VCaP (cell line): ENCODE measurements at regions not wholly inside any gene's neighbourhood (a gene's known extent, or its start where the extent isn't known, plus 50 kb on each side); places are given as distances from the start of the nearest gene placed in this dataset.

Experiments
- H3K27ac ChIP-seq: fragments of 450-650 bp; 2 replicates; pipeline ENCODE4 v1.5.1; 2017
- TF ChIP-seq, protein P1 (sequence below): fragments of 450-650 bp; conservative IDR thresholded peaks from 2 replicates; pipeline ENCODE4 v1.5.1; 2017; ENCODE audit warnings: mild to moderate bottlenecking, moderate library complexity

DNA sequence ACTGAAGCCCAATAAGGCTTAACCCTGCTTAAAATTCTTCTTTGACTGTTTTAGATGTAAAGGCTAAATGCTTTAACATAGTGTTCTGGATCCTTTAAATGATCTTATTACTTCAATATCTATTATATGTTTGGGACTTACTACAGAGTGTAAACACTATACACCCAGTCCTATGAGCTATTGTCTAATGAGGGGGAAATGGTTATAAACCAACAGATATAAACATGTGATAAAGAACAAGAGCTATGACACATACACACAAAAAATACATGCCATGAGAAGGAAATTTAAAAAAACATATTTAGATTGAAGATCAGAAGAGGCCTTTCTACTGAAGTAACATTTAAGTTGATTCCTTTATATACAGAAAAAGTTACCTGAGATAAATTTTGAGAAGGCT is 505.1 kb downstream of the FOXG1 start:
- TF ChIP-seq, protein P1, sequence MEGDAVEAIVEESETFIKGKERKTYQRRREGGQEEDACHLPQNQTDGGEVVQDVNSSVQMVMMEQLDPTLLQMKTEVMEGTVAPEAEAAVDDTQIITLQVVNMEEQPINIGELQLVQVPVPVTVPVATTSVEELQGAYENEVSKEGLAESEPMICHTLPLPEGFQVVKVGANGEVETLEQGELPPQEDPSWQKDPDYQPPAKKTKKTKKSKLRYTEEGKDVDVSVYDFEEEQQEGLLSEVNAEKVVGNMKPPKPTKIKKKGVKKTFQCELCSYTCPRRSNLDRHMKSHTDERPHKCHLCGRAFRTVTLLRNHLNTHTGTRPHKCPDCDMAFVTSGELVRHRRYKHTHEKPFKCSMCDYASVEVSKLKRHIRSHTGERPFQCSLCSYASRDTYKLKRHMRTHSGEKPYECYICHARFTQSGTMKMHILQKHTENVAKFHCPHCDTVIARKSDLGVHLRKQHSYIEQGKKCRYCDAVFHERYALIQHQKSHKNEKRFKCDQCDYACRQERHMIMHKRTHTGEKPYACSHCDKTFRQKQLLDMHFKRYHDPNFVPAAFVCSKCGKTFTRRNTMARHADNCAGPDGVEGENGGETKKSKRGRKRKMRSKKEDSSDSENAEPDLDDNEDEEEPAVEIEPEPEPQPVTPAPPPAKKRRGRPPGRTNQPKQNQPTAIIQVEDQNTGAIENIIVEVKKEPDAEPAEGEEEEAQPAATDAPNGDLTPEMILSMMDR: no peak
- H3K27ac ChIP-seq: no peak overlapping the region

DNA sequence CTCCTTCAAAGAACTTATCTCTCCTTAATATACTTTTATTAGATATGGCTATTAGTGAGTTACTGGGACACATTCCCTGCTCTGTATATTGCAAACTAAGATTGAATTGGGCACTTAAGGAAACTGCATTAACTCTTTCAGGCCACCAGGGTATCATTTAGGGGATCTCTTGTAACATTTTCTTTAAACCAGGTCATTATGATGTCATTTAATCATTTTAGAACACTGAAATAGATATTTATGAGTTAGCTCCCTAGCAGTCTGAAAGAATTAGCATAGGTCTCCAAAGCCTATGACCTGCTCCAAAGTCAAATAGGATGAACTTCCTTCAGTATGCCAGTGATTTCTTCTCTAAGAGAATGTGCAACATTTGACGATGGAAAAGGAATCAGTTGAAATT is 506.9 kb downstream of the FOXG1 start:
- no peak overlapping the region for H3K27ac ChIP-seq
- TF ChIP-seq, protein P1: no peak

DNA sequence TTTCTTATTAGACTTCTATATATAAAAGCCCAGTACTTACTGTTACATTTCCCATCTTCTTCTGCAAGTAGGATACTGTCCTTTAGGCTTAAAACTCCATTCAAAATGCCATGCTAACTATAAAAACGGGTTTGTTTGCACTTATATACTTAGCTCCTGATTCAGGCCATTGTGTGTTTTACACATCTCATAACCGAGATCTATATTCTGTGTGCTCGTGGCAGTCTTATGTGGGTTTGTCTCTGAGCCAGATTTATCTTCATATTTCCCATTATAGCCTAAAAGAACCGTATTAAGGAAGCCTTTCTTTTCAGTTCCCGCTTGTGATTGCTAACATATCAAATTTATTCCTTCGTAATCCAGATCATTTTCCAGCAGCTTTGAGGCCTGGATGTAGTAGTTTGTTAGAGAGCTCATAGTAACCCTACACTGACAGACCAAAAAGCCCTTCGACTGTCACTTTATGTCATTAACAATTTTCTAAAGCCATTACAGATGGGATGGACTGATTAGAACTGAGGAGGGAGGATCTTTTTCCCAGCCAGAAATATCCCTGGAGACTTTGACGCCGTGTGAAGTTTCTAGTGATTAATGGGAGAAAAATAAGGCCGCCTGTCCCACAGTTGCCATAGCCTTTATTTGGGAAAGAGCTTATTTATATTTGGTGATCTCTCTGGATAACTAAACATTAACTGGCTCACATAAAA is 508.5 kb downstream of the FOXG1 start:
- H3K27ac ChIP-seq: no peak overlapping the region
- TF ChIP-seq, protein P1: no peak

DNA sequence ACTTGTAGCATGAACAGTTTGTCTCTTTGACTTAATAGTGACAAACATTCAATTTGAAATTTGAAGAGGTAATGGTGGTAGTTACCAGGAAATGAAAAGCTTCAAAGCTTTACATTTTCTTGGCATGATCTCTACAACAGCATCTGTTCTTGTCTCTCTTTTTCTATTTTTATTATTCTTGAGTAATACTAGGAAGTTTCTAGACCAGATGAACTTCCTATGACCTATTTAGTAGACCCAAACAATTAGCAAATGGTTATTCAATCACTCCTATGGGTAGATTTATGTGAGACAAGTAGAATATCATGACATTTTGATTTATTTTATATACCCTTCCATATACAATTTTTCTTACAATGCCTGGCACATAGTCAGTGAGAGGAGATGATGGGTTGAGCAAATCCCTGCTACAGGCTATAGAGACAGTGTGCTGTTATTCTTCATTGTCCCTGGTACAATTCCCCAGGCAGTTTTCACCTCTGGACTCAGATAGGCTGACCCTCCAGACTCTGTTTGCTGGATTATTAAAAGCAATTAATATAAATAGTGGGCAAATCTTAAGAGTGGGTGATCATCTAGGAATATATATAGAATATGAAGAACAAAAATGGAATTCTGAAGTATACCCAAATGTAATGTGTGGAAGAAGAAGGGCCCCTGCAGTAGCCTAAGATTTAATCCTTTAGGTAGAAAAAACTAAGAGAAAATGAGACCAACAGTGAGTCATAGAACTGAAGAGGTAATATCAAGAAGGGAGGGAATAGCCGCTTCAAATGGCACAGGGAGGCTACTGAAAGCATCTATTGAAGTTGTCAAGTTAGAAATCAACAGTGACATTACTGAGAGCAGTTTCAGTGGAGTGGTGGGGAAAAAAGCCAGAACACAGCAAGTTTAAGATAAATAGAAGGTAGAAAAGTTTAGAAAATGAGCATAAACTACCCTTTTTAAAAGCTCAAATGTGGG is 512.0 kb downstream of the FOXG1 start:
- TF ChIP-seq, protein P1: no peak
- no peak overlapping the region for H3K27ac ChIP-seq

DNA sequence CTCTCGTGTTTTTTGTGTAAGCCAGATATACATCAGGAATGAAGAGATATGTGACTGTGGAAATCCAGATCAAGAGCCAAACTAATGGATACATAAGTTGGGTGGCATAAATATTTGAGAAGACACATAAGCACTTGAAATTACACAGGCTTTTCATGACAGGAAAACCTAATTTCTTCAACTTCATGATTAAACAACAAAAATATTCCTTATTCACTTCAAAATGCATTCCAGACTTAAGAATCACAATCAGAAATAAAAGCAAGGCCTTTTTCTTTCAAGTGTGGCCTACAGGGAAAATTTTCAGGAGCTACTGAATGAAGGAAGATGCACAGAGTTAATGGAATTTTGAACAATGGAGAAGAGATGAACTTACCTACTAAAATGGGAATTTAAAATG is 515.6 kb downstream of the FOXG1 start:
- H3K27ac ChIP-seq: no peak overlapping the region
- TF ChIP-seq, protein P1: no peak

DNA sequence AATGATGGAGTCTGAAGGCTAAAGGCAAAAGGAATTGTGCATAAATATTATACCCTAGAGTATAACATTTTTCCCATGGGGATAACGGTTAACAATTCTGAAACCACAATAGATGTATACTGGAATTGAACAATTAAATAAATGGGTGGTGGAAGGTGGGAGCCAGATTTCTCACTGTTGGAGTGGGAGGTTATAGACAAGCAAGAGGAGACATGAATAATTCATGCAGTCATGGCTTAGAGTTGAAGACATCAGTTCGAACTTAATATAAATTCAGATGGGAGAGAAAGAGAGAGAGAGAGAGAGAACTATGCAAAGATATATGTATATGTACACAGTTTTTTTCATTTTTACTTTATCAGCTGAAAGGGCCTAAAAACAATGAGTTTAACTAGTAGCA is 523.9 kb downstream of the FOXG1 start:
- TF ChIP-seq, protein P1: no peak
- H3K27ac ChIP-seq: no peak overlapping the region

DNA sequence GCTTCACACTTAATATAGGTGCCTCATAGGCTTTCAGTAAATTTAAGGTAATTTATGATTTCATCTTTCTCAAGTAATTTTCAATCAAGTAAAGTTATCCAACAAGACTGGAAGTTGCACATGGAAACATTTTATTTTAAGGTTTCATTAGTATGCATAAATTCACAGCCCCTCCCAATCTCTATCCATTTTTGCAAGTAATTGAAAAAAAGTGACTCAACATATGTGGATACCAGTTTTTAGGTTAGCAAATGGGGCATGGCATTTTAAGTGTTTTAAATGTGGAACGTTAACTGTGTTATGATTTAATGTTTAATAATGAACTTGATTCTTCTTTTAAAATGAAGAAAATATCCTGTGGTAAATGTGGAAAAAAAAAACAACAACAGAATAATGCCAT is 532.8 kb downstream of the FOXG1 start:
- TF ChIP-seq, protein P1: no peak

More for the DNA sequence above, 532.8 kb downstream of the FOXG1 start:
- H3K27ac ChIP-seq: no peak overlapping the region
